ENCODE measurements at regions not wholly inside any gene's neighbourhood (a gene's known extent, or its start where the extent isn't known, plus 50 kb on each side); places are given as distances from the start of the nearest gene placed in this dataset.

GRCh38 chr15:69543681-69544364 lies 91.2 kb downstream of the RPLP1 start:
- TF ChIP-seq EZH2phosphoT487 (IDR thresholded peaks at IDR 0.05; ENCODE audit: borderline replicate concordance, low read length) (no peak), CTCF (IDR thresholded peaks at IDR 0.05; ENCODE audit: low read depth, low read length, poor library complexity, severe bottlenecking) (no peak)

All from DOHH2 (cell line).